DND-41 (cell line): ENCODE measurements at regions not wholly inside any gene's neighbourhood (a gene's known extent, or its start where the extent isn't known, plus 50 kb on each side); places are given as distances from the start of the nearest gene placed in this dataset.

Source experiments
- ATAC-seq: fragments of 200-7000 bp; cut with Tn5 transposase; 3 replicates; pipeline ENCODE4 v1.9.1; 2021; ENCODE audit warnings: low read depth; ENCODE audit not compliant: insufficient read depth
- DNase-seq: peaks from one replicate; pipeline ENCODE4 v3.0.0-alpha.2; 2020
- H2AFZ ChIP-seq: 2 replicates; pipeline ENCODE4 v1.6.0; 2012; ENCODE audit warnings: low read depth, low read length
- H3K27ac ChIP-seq: 2 replicates; pipeline ENCODE4 v1.5.1; 2012; ENCODE audit warnings: low read length, inconsistent platforms
- H3K27me3 ChIP-seq: fragments of 200-600 bp; sonication (generic); 2 replicates; pipeline ENCODE4 v1.6.0; 2012; ENCODE audit warnings: low read length, mild to moderate bottlenecking, inconsistent platforms; ENCODE audit not compliant: insufficient read depth, poor library complexity
- H3K36me3 ChIP-seq: 2 replicates; pipeline ENCODE4 v1.5.1; 2012; ENCODE audit warnings: low read length, inconsistent platforms; ENCODE audit not compliant: insufficient read depth
- H3K4me1 ChIP-seq: 2 replicates; pipeline ENCODE4 v1.5.1; 2012; ENCODE audit warnings: mild to moderate bottlenecking, low read length; ENCODE audit not compliant: insufficient read depth
- H3K4me2 ChIP-seq: 2 replicates; pipeline ENCODE4 v1.6.0; 2012; ENCODE audit warnings: mild to moderate bottlenecking, moderate library complexity, low read length, inconsistent platforms; ENCODE audit not compliant: insufficient read depth
- H3K4me3 ChIP-seq, 2 experiments: fragments of 200-600 bp in 1 of 2; shearing (Covaris generic) in 1 of 2; 2 replicates each; pipeline ENCODE4 v1.5.1; 2012 to 2016; ENCODE audit warnings: inconsistent platforms in 2 of 2, low read length in 2 of 2, mild to moderate bottlenecking in 2 of 2, low read depth in 1 of 2, moderate library complexity in 1 of 2
- H3K79me2 ChIP-seq: 2 replicates; pipeline ENCODE4 v1.6.0; 2012; ENCODE audit warnings: low read length, inconsistent platforms; ENCODE audit not compliant: insufficient read depth
- H3K9ac ChIP-seq: 2 replicates; pipeline ENCODE4 v1.6.0; 2012; ENCODE audit warnings: low read depth, mild to moderate bottlenecking, inconsistent platforms, low read length, moderate library complexity
- H3K9me3 ChIP-seq: 2 replicates; pipeline ENCODE4 v1.5.1; 2012; ENCODE audit warnings: low read length, moderate library complexity, mild to moderate bottlenecking, inconsistent platforms; ENCODE audit not compliant: insufficient read depth, severe bottlenecking
- H4K20me1 ChIP-seq: 2 replicates; pipeline ENCODE4 v1.6.0; 2012; ENCODE audit warnings: low read length; ENCODE audit not compliant: insufficient read depth
- CTCF ChIP-seq: IDR thresholded peaks from 2 replicates; pipeline ENCODE4 v1.5.1; 2012; ENCODE audit warnings: borderline replicate concordance, low read length, moderate library complexity, mild to moderate bottlenecking; ENCODE audit not compliant: poor library complexity, severe bottlenecking; ENCODE audit errors: extremely low read depth
- EZH2 ChIP-seq: IDR thresholded peaks from 3 replicates; pipeline ENCODE4 v1.6.1; 2012; ENCODE audit warnings: borderline replicate concordance, low read depth, mild to moderate bottlenecking, moderate library complexity, low read length, inconsistent platforms; ENCODE audit not compliant: severe bottlenecking

GRCh38 chr14:98146416-98146815, 1125.6 kb downstream of the BCL11B start:
- no peak overlapping the region for H3K4me2 ChIP-seq
- H3K9ac ChIP-seq = no peak overlapping the region
- no peaks in the 10 kb centered on the region for H4K20me1 ChIP-seq
- DNase-seq (no peak), ATAC-seq (no peak)
- H3K27me3 ChIP-seq = no peaks in the 10 kb centered on the region
- H3K27ac ChIP-seq = no peak overlapping the region
- TF ChIP-seq EZH2 = no peak
- no peak for TF ChIP-seq CTCF
- no peak overlapping the region for H3K4me3 ChIP-seq
- H2AFZ ChIP-seq = peak overlapping the region; percentile 37; the same call in 1 of the 2 replicates
- H3K4me1 ChIP-seq = peaks cover 22% of the 10 kb centered on the region
- H3K9me3 ChIP-seq = no peaks in the 10 kb centered on the region
- no peaks in the 10 kb centered on the region for H3K79me2 ChIP-seq
- H3K36me3 ChIP-seq = no peaks in the 10 kb centered on the region

- Histone ChIP-seq H3K27me3 (no peaks in the 10 kb centered on the region), H3K36me3 (no peaks in the 10 kb centered on the region), H3K27ac (no peak overlapping the region), H3K4me3 (no peak overlapping the region), H4K20me1 (no peaks in the 10 kb centered on the region), H3K9ac (no peak overlapping the region), H2AFZ (no peak overlapping the region), H3K4me2 (no peak overlapping the region), H3K9me3 (no peaks in the 10 kb centered on the region), H3K4me1 (peaks cover 12% of the 10 kb centered on the region), H3K79me2 (no peaks in the 10 kb centered on the region)
- TF ChIP-seq EZH2 = no peak
- TF ChIP-seq CTCF = no peak
- no peak for ATAC-seq
- no peak for DNase-seq
Measured at GRCh38 chr14:98154254-98154653, 1117.7 kb downstream of the BCL11B start.

GRCh38 chr14:98156411-98156810, 1115.6 kb downstream of the BCL11B start:
- Histone ChIP-seq H2AFZ (peak overlapping the region; percentile 53; the same call in 1 of the 2 replicates), H3K27me3 (no peaks in the 10 kb centered on the region), H3K4me2 (no peak overlapping the region), H3K9ac (no peak overlapping the region), H3K9me3 (no peaks in the 10 kb centered on the region), H3K4me1 (peaks cover 22% of the 10 kb centered on the region), H4K20me1 (no peaks in the 10 kb centered on the region), H3K36me3 (no peaks in the 10 kb centered on the region), H3K79me2 (no peaks in the 10 kb centered on the region), H3K4me3 (no peak overlapping the region), H3K27ac (peak overlapping the region; percentile 48)
- DNase-seq = no peak
- no peak for ATAC-seq
- TF ChIP-seq CTCF = no peak
- no peak for TF ChIP-seq EZH2

GRCh38 chr14:98160901-98161300, 1111.1 kb downstream of the BCL11B start:
- Histone ChIP-seq H4K20me1 (no peaks in the 10 kb centered on the region), H3K79me2 (no peaks in the 10 kb centered on the region), H3K9me3 (no peaks in the 10 kb centered on the region), H3K4me3 (no peak overlapping the region), H3K4me1 (peaks cover 67% of the 10 kb centered on the region), H3K27me3 (no peaks in the 10 kb centered on the region), H3K9ac (no peak overlapping the region), H3K4me2 (no peak overlapping the region), H3K36me3 (no peaks in the 10 kb centered on the region), H3K27ac (peak overlapping the region; percentile 52), H2AFZ (no peak overlapping the region)
- DNase-seq (no peak), ATAC-seq (no peak)
- TF ChIP-seq CTCF (no peak), EZH2 (no peak)
